ENCODE measurements at regions not wholly inside any gene's neighbourhood (a gene's known extent, or its start where the extent isn't known, plus 50 kb on each side); places are given as distances from the start of the nearest gene placed in this dataset.
"Not testable (repeated sequence)": the region's sequence is repeated elsewhere in the genome, so short reads cannot be mapped to it uniquely, and the experiment has no call there.

GRCh38 chr10:76778914-76779795 is 858.5 kb downstream of the KCNMA1 start:
- DNase-seq (ENCODE audit: extremely low read depth, low read depth): peak; percentile 23
- peak; percentile 31 for TF ChIP-seq CTCF (IDR thresholded peaks at IDR 0.05; ENCODE audit: low read depth, low read length)

- TF ChIP-seq CTCF (IDR thresholded peaks at IDR 0.05; ENCODE audit: low read depth, low read length): no peak
- no peak for DNase-seq (ENCODE audit: extremely low read depth, low read depth)
Measured at GRCh38 chr10:76774987-76775603, 862.5 kb downstream of the KCNMA1 start.

- no peak for TF ChIP-seq CTCF (IDR thresholded peaks at IDR 0.05; ENCODE audit: low read depth, low read length)
- peak; percentile 1 for DNase-seq (ENCODE audit: extremely low read depth, low read depth)
Measured at GRCh38 chr10:76769582-76769981, 868.0 kb downstream of the KCNMA1 start.

GRCh38 chr10:76769161-76769560 is 868.4 kb downstream of the KCNMA1 start:
- DNase-seq (ENCODE audit: extremely low read depth, low read depth): peak; percentile 7
- TF ChIP-seq CTCF (IDR thresholded peaks at IDR 0.05; ENCODE audit: low read depth, low read length): no peak

GRCh38 chr10:76766682-76767081 is 870.9 kb downstream of the KCNMA1 start:
- TF ChIP-seq CTCF (IDR thresholded peaks at IDR 0.05; ENCODE audit: low read depth, low read length): no peak
- no peak for DNase-seq (ENCODE audit: extremely low read depth, low read depth)

GRCh38 chr10:76764921-76765320 is 872.7 kb downstream of the KCNMA1 start:
- not testable (repeated sequence) for DNase-seq (ENCODE audit: extremely low read depth, low read depth)

GRCh38 chr10:76764177-76764576 is 873.4 kb downstream of the KCNMA1 start:
- no peak for DNase-seq (ENCODE audit: extremely low read depth, low read depth)
- no peak for TF ChIP-seq CTCF (IDR thresholded peaks at IDR 0.05; ENCODE audit: low read depth, low read length)

Measured in AG09319 (cell line).